ENCODE measurements at regions not wholly inside any gene's neighbourhood (a gene's known extent, or its start where the extent isn't known, plus 50 kb on each side); places are given as distances from the start of the nearest gene placed in this dataset.
"Not testable (repeated sequence)": the region's sequence is repeated elsewhere in the genome, so short reads cannot be mapped to it uniquely, and the experiment has no call there.

GRCh38 chr4:104128031-104128849 is 366.5 kb downstream of the CXXC4 start:
- no peak for DNase-seq

DNA sequence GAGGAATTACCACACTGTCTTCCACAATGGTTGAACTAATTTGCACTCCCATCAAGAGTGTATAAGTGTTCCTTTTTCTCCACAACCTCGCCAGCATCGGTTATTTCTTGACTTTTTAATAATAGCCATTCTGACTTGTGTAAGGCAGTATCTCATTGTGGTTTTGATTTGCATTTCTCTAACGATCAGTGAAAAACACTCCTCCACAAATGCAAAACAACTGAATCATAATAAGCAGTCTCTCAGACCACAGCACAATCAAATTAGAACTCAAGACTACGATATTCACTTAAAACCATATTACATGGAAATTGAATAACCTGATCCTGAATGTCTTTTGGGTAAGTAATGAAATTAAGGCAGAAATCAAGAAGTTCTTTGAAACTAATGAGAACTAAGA is 371.7 kb downstream of the CXXC4 start:
- DNase-seq: no peak

GRCh38 chr4:104117776-104118175 is 376.9 kb downstream of the CXXC4 start:
- no peak for DNase-seq

DNA sequence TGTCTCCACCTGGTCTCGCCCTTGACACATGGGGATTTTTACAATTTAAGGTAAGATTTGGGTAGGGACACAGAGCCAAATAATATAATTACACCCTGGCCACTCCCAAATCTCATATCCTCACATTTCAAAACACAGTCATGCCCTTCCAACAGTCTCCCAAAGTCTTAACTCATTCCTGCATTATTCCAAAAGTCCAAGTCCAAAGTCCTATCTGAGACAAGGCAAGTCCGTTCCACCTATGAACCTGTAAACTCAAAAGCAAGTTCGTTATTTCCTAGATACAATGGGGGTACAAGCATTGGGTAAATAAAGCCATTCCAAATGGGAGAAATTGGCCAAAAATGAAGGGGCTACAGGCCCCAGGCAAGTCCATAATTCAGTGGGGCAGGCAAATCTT is 380.8 kb downstream of the CXXC4 start:
- no peak for DNase-seq

GRCh38 chr4:104099141-104099540 is 379.4 kb upstream of the TACR3 start:
- no peak for DNase-seq

DNA sequence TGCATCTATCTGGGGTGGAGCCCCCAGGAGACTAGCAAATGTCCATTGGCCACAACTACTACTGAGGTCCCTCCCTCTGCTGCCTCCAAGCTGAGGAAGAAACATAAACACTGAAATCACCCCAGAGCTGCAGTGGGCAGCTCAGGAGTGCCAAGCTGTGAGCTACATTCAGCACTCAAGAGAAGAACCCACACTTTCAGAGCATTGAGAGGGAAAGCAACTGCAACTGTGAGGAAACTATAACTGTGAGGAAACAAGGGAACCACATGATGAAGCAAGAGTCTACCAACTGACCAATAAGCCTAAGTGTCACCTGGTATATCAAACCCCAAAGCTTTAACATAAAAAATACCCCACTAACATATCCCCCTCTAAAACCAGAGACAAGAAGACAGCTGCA is 373.5 kb upstream of the TACR3 start:
- no peak for DNase-seq

- DNase-seq: no peak
These were observed 353.4 kb upstream of the TACR3 start for GRCh38 chr4:104073229-104073628.

DNA sequence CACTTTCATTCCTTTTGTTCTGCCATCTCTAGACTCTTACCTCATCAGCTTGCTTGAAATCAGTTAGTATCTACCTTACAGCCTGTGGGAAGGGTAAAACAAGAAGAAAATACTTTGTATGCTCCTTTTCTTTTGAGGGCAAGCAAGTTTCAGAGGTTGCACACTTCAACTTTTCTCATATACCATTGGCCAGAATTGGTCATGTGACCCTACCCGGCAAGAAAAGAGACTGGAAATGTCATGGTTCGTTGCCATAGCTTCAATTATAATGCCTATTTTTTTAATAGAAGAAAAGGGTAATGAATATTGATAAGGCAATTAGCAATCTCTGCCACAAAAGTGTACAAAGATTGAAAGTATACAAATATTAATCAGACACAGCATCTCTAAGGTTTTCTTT is 346.7 kb upstream of the TACR3 start:
- DNase-seq: no peak

DNA sequence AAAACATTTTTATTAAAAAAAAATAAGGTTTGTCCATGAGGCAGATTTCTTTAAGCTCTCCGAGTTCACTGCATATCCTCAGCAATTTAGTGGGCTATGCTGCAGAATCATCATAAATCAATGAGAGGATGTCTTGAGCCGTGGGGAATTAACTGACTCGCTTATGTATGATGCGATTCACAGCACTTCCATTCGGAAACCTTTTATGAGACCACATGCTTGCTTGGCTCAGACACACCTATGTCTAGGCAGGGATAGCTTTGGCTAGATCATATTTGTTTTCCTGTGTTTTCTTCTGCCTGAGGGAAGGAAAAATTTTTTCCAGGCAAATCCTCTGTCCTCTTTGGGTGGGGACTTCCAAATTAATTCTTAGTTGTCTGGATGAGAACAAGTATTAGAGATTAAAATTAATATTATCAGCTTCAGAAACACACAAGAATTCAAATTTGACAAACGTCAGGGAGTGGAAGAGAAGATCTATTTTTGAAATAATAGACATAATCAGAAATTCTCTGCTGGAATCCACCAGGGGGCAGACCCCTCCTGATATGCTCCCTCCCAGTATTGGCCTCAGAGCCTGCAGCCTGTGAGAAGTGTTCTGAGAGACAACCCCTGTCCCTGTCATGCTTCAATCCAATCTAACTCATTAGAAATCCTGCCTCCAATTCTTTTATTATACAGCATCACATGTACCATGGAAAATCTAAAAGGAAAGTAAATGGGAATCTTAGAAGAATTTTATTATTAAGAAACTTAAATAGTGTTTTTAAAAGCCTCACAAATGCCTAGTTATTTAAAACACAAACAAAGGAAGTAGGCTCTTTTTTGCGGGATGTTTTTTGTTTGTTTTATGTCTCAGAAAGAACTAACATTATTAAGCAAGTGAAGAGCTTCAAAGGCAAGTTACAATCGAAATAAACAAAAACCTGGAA is 345.1 kb upstream of the TACR3 start:
- DNase-seq: peak; percentile 66

GRCh38 chr4:104063341-104063740 is 343.6 kb upstream of the TACR3 start:
- DNase-seq: no peak

DNA sequence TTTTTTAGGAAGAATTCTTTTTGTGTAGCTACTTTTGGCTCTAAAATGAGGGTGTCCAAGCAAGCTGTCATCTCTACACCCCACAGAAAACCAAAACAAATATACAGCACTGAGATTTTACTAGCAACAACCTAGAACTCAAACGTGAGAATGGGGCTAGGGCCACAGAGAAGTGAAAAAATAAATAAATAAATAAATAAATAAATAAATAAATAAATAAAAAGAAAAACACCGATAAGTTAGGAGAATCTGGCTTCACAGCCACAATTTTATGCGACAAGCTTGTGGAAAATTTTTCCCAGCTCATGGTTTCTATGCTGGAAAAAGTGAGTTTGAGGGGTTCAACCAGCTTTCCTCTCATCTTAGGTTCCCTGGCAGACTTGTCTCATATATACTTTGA is 324.6 kb upstream of the TACR3 start:
- DNase-seq: no peak

GRCh38 chr4:104032896-104033295 is 313.1 kb upstream of the TACR3 start:
- no peak for DNase-seq

DNA sequence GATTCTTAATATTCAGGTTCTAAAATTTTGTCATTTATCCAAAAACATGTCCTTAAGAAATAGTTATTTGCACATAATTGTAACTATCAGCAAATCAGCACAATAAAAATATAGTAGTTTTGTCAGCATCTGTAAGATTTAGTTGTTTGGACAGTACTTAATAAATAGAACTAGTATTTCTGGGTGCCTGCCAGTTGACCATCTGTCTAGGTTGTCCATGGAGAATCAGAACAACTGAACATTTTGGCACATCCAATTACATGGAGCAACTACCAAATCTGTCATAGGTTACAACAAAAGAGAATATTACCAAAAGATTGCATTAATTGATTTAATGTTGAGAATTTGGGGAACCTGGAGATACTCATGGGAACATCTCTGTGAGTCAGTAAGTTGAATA is 305.5 kb upstream of the TACR3 start:
- DNase-seq: no peak

GRCh38 chr4:104022831-104023230 is 303.0 kb upstream of the TACR3 start:
- no peak for DNase-seq

DNA sequence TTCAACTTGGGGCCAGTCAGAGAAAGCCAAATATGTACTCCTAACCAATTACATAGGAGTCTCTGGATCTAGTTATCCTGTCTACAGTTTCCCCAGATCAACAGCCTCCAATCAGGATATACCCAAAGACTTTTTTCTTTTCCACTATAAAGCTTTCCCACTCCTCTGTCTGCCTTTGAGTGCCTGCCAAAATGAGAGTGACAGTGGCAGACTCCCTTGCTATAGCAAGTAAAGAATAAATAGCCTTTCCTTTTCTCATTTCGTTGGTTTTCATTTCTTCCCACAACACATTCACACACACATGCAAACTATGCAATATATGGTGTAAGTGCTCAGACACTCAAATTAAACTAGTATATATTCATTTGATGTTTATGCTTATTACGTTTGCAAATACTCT is 302.4 kb upstream of the TACR3 start:
- no peak for DNase-seq

- no peak for DNase-seq
These were observed 300.9 kb upstream of the TACR3 start for GRCh38 chr4:104020641-104021040.

GRCh38 chr4:104017213-104017612 is 297.4 kb upstream of the TACR3 start:
- DNase-seq: no peak

DNA sequence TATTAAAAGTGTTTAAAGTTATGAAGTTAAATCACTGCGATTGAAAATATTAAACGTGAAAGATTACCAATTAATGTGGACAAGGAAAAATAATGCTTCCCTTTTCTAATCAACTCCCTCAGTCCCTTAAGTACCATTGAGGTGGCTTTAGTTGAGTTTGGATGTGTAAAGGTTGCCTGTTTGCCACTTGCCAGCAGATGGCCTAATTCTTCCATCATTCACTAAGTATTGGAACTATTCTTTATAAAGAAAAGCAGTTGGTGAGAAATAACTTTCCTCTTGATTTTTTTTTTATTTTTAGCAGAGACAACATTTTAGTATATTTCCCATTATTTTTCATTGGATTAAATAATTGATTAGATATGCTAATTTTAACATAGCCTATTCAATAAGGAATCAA is 295.9 kb upstream of the TACR3 start:
- DNase-seq: peak; percentile 41

GRCh38 chr4:104010722-104011121 is 290.9 kb upstream of the TACR3 start:
- DNase-seq: no peak

DNA sequence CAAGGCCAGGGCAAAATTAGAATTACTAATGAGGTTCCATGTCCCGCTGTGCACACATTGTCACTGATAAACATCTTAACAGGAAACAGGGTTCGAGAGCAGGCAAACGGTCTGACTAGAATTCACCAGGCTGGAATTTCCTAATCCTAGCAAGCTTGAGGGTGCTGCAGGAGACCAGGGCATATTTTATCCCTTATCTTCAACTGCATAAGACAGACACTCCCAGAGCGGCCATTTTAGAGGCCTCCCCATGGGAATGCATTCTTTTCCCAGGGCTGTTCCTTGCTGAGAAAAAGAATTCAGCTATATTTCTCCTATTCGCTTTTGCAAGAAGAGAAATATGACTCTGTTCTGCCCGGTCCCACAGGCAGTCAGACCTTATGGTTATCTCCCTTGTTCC is 282.5 kb upstream of the TACR3 start:
- not testable (repeated sequence) for DNase-seq

DNA sequence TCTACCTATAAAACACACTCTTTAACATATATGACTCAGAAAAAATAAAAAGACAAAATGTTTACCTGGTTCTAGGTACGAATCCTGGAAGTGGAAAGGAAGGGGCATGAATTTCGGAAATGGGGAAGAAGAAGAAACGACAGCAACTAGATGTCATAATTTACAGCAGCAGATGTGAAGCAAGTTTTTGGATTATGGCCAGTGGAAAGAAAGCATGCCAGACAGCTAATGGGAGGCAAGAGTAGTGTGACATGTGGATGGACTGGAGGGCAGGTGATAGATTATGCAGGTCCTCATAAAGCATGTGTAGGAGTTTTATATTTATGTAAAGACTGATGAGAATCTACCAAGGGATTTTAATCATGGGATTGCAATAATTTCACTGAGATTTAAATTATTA is 279.0 kb upstream of the TACR3 start:
- DNase-seq: no peak

GRCh38 chr4:103996637-103997036 is 276.9 kb upstream of the TACR3 start:
- no peak for DNase-seq

- no peak for DNase-seq
These were observed 276.3 kb upstream of the TACR3 start for GRCh38 chr4:103996064-103996463.

DNA sequence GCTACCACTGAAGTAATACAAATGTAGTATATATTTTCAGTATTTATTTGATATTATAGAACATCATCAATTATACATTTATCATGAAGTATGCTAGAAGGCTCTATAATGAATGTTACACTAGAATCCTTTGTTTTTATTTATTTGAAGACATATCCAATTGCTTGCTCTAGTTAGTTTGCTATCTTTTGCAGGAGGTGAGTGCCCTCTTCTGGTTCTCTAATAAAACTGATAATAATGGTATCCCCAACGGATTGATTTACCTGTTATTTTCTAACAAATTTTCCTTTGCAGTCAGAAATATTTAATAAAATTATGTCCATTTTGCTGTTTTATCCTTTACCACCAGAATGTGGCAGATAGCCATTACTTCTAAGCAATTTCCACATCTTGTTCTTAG is 274.3 kb upstream of the TACR3 start:
- no peak for DNase-seq
